NCI-H1694 (cell line): ENCODE measurements at regions not wholly inside any gene's neighbourhood (a gene's known extent, or its start where the extent isn't known, plus 50 kb on each side); places are given as distances from the start of the nearest gene placed in this dataset.
"Not testable (repeated sequence)": the region's sequence is repeated elsewhere in the genome, so short reads cannot be mapped to it uniquely, and the experiment has no call there.

Experiments
- DNase-seq: peaks from one replicate; lab custom pipeline; 2025; lab: John Stamatoyannopoulos, UW

GRCh38 chr7:113247198-113247597 lies 128.8 kb upstream of the SMIM30 start:
- no peak for DNase-seq

- no peak for DNase-seq
These were observed 128.4 kb upstream of the SMIM30 start for GRCh38 chr7:113246738-113247137.

GRCh38 chr7:113232885-113233284 lies 114.5 kb upstream of the SMIM30 start:
- DNase-seq = no peak

GRCh38 chr7:113230691-113231090 lies 112.3 kb upstream of the SMIM30 start:
- DNase-seq = no peak

GRCh38 chr7:113217314-113217713 lies 99.0 kb upstream of the SMIM30 start:
- DNase-seq = no peak

- DNase-seq = no peak
These were observed 97.7 kb upstream of the SMIM30 start for GRCh38 chr7:113216038-113216437.

- no peak for DNase-seq
These were observed 91.3 kb upstream of the SMIM30 start for GRCh38 chr7:113209449-113210203.

GRCh38 chr7:113207931-113208330 lies 89.6 kb upstream of the SMIM30 start:
- no peak for DNase-seq

- no peak for DNase-seq
These were observed 89.1 kb upstream of the SMIM30 start for GRCh38 chr7:113207441-113207840.

GRCh38 chr7:113204415-113204814 lies 86.1 kb upstream of the SMIM30 start:
- DNase-seq = no peak

- no peak for DNase-seq
These were observed 83.9 kb upstream of the SMIM30 start for GRCh38 chr7:113202284-113202683.

- no peak for DNase-seq
These were observed 81.9 kb upstream of the SMIM30 start for GRCh38 chr7:113200281-113200680.

- no peak for DNase-seq
These were observed 81.5 kb upstream of the SMIM30 start for GRCh38 chr7:113199841-113200240.

GRCh38 chr7:113199136-113199535 lies 80.8 kb upstream of the SMIM30 start:
- no peak for DNase-seq

GRCh38 chr7:113198226-113198625 lies 79.9 kb upstream of the SMIM30 start:
- no peak for DNase-seq

GRCh38 chr7:113197274-113197673 lies 78.9 kb upstream of the SMIM30 start:
- no peak for DNase-seq

GRCh38 chr7:113188396-113188795 lies 70.0 kb upstream of the SMIM30 start:
- no peak for DNase-seq

- no peak for DNase-seq
These were observed 61.0 kb upstream of the SMIM30 start for GRCh38 chr7:113179313-113179712.

GRCh38 chr7:113176836-113177235 lies 58.5 kb upstream of the SMIM30 start:
- no peak for DNase-seq

GRCh38 chr7:113176180-113176579 lies 57.8 kb upstream of the SMIM30 start:
- not testable (repeated sequence) for DNase-seq

GRCh38 chr7:113175525-113176104 lies 57.3 kb upstream of the SMIM30 start:
- DNase-seq = no peak

- DNase-seq = no peak
These were observed 54.4 kb upstream of the SMIM30 start for GRCh38 chr7:113172726-113173125.

GRCh38 chr7:113170591-113170990 lies 52.2 kb upstream of the SMIM30 start:
- DNase-seq = no peak
